CD4-positive, alpha-beta T cell (primary cell): ENCODE measurements at regions not wholly inside any gene's neighbourhood (a gene's known extent, or its start where the extent isn't known, plus 50 kb on each side); places are given as distances from the start of the nearest gene placed in this dataset.
"Not testable (repeated sequence)": the region's sequence is repeated elsewhere in the genome, so short reads cannot be mapped to it uniquely, and the experiment has no call there.

ENCODE experiments used
- ATAC-seq: fragments of 200-7000 bp; cut with Tn5 transposase; one replicate; pipeline ENCODE4 v1.10.0; 2022; ENCODE audit warnings: mild to moderate bottlenecking; ENCODE audit not compliant: poor library complexity
- CTCF ChIA-PET: fragments of 350-600 bp; sonication (Branson Sonifier 250); formaldehyde crosslinking; loops from one replicate; lab custom pipeline; 2021; ENCODE audit warnings: antibody characterized with exemption, inconsistent platforms; lab: Charles Lee
- POLR2A ChIA-PET: fragments of 350-600 bp; sonication (Branson Sonifier 250); formaldehyde crosslinking; loops from one replicate; lab custom pipeline; 2021; ENCODE audit warnings: antibody characterized with exemption, inconsistent platforms; lab: Charles Lee
- DNase-seq, 14 experiments: peaks; one replicate each; pipeline ENCODE4 v3.0.0-alpha.2; 2013 to 2020; ENCODE audit warnings: mixed read lengths in 2 of 14
- H3K27ac ChIP-seq, 2 donors: one replicate each; pipeline versions ENCODE4 v1.5.1 to v1.7.0; 2013; ENCODE audit warnings: low read length in 2 of 2, low read depth in 1 of 2, mild to moderate bottlenecking in 1 of 2
- H3K27me3 ChIP-seq, 2 experiments: 1 replicate in 1 of 2; 2 replicates in 1 of 2; pipeline versions ENCODE4 v1.6.1 to v1.7.0; 2013; ENCODE audit warnings: low read length in 2 of 2, control low read depth in 1 of 2, mild to moderate bottlenecking in 1 of 2, moderate library complexity in 1 of 2; ENCODE audit not compliant: insufficient read depth in 2 of 2, control insufficient read depth in 1 of 2
- H3K36me3 ChIP-seq: one replicate; pipeline ENCODE4 v1.6.1; 2013; ENCODE audit warnings: low read length, control low read depth; ENCODE audit not compliant: insufficient read depth
- H3K4me1 ChIP-seq: one replicate; pipeline ENCODE4 v1.6.1; 2013; ENCODE audit warnings: low read length, control low read depth; ENCODE audit not compliant: insufficient read depth
- H3K4me3 ChIP-seq: one replicate; pipeline ENCODE4 v1.5.1; 2013; ENCODE audit warnings: mild to moderate bottlenecking, low read length, moderate library complexity
- H3K9me3 ChIP-seq, 2 experiments: 1 replicate in 1 of 2; 2 replicates in 1 of 2; pipeline versions ENCODE4 v1.6.1 to v1.7.0; 2013; ENCODE audit warnings: low read length in 2 of 2, mild to moderate bottlenecking in 2 of 2, control low read depth in 1 of 2, moderate library complexity in 1 of 2; ENCODE audit not compliant: control insufficient read depth in 1 of 2, insufficient read depth in 1 of 2
- H3K27ac Mint-ChIP-seq: one replicate; pipeline ENCODE4 v1.8.0; 2020; ENCODE audit warnings: mixed read lengths
- H3K27me3 Mint-ChIP-seq: one replicate; pipeline ENCODE4 v1.8.0; 2021; ENCODE audit warnings: mixed read lengths
- H3K36me3 Mint-ChIP-seq: one replicate; pipeline ENCODE4 v1.8.0; 2021; ENCODE audit warnings: low read depth, mixed read lengths
- H3K4me1 Mint-ChIP-seq: one replicate; pipeline ENCODE4 v1.8.0; 2021; ENCODE audit warnings: low read depth, mixed read lengths
- H3K4me3 Mint-ChIP-seq: one replicate; pipeline ENCODE4 v1.8.0; 2020; ENCODE audit warnings: mild to moderate bottlenecking, mixed read lengths
- H3K9me3 Mint-ChIP-seq: one replicate; pipeline ENCODE4 v1.8.0; 2020; ENCODE audit warnings: mixed read lengths
- intact Hi-C, 2 experiments: fragments of 100-400 bp; cut with DNase I in 1 of 2; cut with micrococcal nuclease in 1 of 2; formaldehyde crosslinking; loops; one replicate each; pipeline versions ENCODE4 v1.15.1 to v1.9.0; 2023 to 2025; cut with DNase I, micrococcal nuclease
- TF ChIP-seq, protein P1 (sequence below): fragments of 200-600 bp; IDR thresholded peaks from one replicate; pipeline ENCODE4 v1.8.0; 2022; ENCODE audit warnings: antibody characterized with exemption, mild to moderate bottlenecking

DNA sequence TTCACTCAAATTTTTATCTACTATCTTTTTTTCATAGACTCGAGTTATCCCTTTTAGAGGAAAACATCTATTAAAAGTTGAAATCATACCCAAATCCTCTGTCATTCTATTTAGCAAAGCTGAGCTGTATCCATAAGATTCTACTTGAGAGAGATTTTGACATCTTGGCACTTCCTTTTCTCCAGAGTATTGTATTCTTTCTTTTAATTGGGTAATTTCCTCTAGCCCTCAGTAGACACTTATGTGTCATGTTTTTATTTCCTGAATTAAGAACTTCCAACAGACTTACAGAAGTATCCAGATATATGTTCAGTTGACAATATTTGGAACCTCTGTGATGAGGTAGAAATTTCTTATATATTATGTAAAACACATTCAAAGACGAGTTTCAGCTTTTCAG lies 201.6 kb upstream of the NR3C2 start:
- Histone ChIP-seq H3K4me1 (no peaks in the 10 kb centered on the region), H3K9me3 (no peaks in the 10 kb centered on the region)

DNA sequence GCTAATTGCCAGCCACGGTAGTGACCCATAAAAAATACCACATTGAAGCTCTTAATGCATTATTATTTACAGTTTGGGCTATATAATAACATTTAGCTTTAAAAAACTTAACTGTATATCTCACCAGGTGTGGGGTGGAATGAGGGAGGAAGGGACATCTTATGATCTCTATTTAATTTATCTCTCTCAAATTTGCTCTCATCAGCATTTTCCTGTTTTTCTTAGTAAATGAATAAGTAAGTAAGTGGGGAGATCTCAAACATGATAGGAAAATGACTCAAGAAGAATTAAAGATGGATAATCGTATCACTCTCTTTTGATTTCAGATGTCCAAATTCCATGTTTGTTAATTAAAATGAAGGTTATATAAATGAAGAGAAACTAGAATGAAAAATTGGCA lies 200.7 kb upstream of the NR3C2 start:
- intact Hi-C loops, result no loop called here
- Histone ChIP-seq H3K36me3 (no peaks in the 10 kb centered on the region), H3K27ac (no peak overlapping the region), H3K9me3 (no peaks in the 10 kb centered on the region), H3K27me3 (no peaks in the 10 kb centered on the region), H3K4me3 (no peak overlapping the region), H3K4me1 (no peaks in the 10 kb centered on the region)
- H3K9me3 Mint-ChIP-seq, result peaks cover 4% of the 10 kb centered on the region
- ATAC-seq, result no peak
- ChIA-PET CTCF (no interaction called here), POLR2A (no interaction called here)
- no peak overlapping the region for H3K4me3 Mint-ChIP-seq
- no peaks in the 10 kb centered on the region for H3K4me1 Mint-ChIP-seq
- TF ChIP-seq, protein P1, sequence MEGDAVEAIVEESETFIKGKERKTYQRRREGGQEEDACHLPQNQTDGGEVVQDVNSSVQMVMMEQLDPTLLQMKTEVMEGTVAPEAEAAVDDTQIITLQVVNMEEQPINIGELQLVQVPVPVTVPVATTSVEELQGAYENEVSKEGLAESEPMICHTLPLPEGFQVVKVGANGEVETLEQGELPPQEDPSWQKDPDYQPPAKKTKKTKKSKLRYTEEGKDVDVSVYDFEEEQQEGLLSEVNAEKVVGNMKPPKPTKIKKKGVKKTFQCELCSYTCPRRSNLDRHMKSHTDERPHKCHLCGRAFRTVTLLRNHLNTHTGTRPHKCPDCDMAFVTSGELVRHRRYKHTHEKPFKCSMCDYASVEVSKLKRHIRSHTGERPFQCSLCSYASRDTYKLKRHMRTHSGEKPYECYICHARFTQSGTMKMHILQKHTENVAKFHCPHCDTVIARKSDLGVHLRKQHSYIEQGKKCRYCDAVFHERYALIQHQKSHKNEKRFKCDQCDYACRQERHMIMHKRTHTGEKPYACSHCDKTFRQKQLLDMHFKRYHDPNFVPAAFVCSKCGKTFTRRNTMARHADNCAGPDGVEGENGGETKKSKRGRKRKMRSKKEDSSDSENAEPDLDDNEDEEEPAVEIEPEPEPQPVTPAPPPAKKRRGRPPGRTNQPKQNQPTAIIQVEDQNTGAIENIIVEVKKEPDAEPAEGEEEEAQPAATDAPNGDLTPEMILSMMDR, result no peak
- H3K27ac Mint-ChIP-seq, result no peak overlapping the region
- H3K27me3 Mint-ChIP-seq, result no peaks in the 10 kb centered on the region
- no peaks in the 10 kb centered on the region for H3K36me3 Mint-ChIP-seq
- no peak for DNase-seq

More for the DNA sequence above, 201.6 kb upstream of the NR3C2 start:
- ChIA-PET POLR2A (no interaction called here), CTCF (no interaction called here)
- no peaks in the 10 kb centered on the region for H3K4me1 Mint-ChIP-seq
- H3K36me3 ChIP-seq, result no peaks in the 10 kb centered on the region
- intact Hi-C loops, result no loop called here
- no peak overlapping the region for H3K27ac Mint-ChIP-seq
- TF ChIP-seq, protein P1, result no peak
- H3K36me3 Mint-ChIP-seq, result no peaks in the 10 kb centered on the region
- H3K27me3 Mint-ChIP-seq, result no peaks in the 10 kb centered on the region
- H3K27me3 ChIP-seq, result no peaks in the 10 kb centered on the region
- DNase-seq (no peak), ATAC-seq (no peak)
- H3K9me3 Mint-ChIP-seq, result peaks cover 4% of the 10 kb centered on the region
- H3K4me3 Mint-ChIP-seq, result no peak overlapping the region
- no peak overlapping the region for H3K27ac ChIP-seq
- H3K4me3 ChIP-seq, result no peak overlapping the region

DNA sequence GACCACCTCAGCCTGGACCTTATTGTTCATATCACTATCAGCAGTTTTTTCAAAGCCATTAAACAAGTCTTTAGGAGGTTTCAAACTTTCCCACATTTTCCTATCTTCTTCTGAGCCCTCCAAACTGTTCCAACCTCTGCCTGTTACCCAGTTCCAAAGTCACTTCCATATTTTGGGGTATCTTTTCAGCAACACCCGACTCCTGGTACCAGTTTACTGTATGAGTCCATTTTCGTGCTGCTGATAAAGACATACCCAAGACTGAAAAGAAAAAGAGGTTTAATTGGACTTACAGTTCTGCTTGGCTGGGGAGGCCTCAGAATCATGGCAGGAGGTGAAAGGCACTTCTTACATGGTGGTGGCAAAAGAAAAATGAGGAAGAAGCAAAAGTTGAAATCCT lies 195.9 kb upstream of the NR3C2 start:
- H3K4me3 Mint-ChIP-seq, CTCF ChIA-PET, H3K4me1 ChIP-seq, H3K36me3 ChIP-seq, intact Hi-C loops, H3K36me3 Mint-ChIP-seq, H3K4me1 Mint-ChIP-seq, ATAC-seq, H3K27me3 Mint-ChIP-seq, H3K27ac Mint-ChIP-seq, POLR2A ChIA-PET, DNase-seq, H3K27ac ChIP-seq, H3K4me3 ChIP-seq, H3K9me3 ChIP-seq, H3K27me3 ChIP-seq: not testable (repeated sequence)
- peaks cover 13% of the 10 kb centered on the region for H3K9me3 Mint-ChIP-seq

DNA sequence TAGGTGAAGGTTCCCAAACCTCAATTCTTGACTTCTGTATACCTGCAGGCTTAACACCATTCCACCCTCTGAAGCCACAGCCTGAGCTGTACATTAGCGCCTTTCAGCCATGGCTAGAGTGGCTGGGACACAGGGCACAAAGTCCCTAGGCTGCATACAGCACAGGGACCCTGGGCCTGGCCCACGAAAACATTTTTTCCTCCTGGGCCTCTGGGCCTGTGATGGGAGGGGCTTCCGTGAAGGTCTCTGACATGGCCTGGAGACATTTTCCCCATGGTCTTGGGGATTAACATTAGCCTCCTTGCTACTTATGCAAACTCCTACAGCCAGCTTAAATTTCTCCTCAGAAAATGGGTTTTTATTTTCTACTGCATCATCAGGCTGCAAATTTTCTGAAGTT lies 195.2 kb upstream of the NR3C2 start:
- H3K27ac Mint-ChIP-seq, POLR2A ChIA-PET, H3K27me3 Mint-ChIP-seq, H3K4me1 ChIP-seq, H3K36me3 Mint-ChIP-seq, H3K4me3 Mint-ChIP-seq, H3K9me3 ChIP-seq, H3K36me3 ChIP-seq, ATAC-seq, CTCF ChIA-PET, DNase-seq, H3K4me3 ChIP-seq, H3K27me3 ChIP-seq, H3K4me1 Mint-ChIP-seq, H3K27ac ChIP-seq, intact Hi-C loops: not testable (repeated sequence)
- H3K9me3 Mint-ChIP-seq, result peaks cover 13% of the 10 kb centered on the region
